ENCODE measurements at regions not wholly inside any gene's neighbourhood (a gene's known extent, or its start where the extent isn't known, plus 50 kb on each side); places are given as distances from the start of the nearest gene placed in this dataset.

- ChIA-PET POLR2A (no interaction called here), CTCF (interaction anchor here (1.2 kb wide), 1 partner anchor 12 kb away, joined by 3 read pairs; no protein-coding TSS in a partner anchor)
- Histone ChIP-seq H3K9me3 (no peaks in the 10 kb centered on the region), H2AFZ (ENCODE audit: low read depth) (no peak overlapping the region), H3K9ac (no peak overlapping the region), H3K36me3 (replicated peaks in 1 of 2; ENCODE audit: control insufficient read depth in 1 of 2, insufficient read depth in 2 of 2, low read length in 1 of 2) (no peaks in the 10 kb centered on the region), H4K20me1 (ENCODE audit: insufficient read depth) (no peaks in the 10 kb centered on the region), H3K4me1 (ENCODE audit: control insufficient read depth in 1 of 2, insufficient read depth in 2 of 2, low read depth in 1 of 2, low read length in 1 of 2) (peaks cover 0 to 6% of the 10 kb centered on the region in 2 experiments; a peak in 2 of 4 replicates), H3K79me2 (ENCODE audit: insufficient read depth) (no peaks in the 10 kb centered on the region), H3K9me2 (no peaks in the 10 kb centered on the region), H3K27ac (ENCODE audit: low read depth in 2 of 2, low read length in 1 of 2) (no peak overlapping the region; a peak in 2 of 4 replicates), H3K4me2 (no peak overlapping the region), H3K4me3 (ENCODE audit: low read depth in 2 of 2, low read length in 1 of 2) (no peak overlapping the region), H3F3A (replicated peaks; ENCODE audit: insufficient read depth) (no peaks in the 10 kb centered on the region), H3K27me3 (ENCODE audit: insufficient read depth) (no peaks in the 10 kb centered on the region)
- TF ChIP-seq JUND (IDR thresholded peaks at IDR 0.05) (no peak), FOSL2 (IDR thresholded peaks at IDR 0.05; ENCODE audit: borderline replicate concordance, low read depth) (no peak), REST (IDR thresholded peaks at IDR 0.05; ENCODE audit: low read depth, low read length) (no peak), NFIC (IDR thresholded peaks at IDR 0.05; ENCODE audit: borderline replicate concordance) (no peak), RXRA (IDR thresholded peaks at IDR 0.05; ENCODE audit: borderline replicate concordance, low read depth) (no peak), RAD21 (IDR thresholded peaks at IDR 0.05; ENCODE audit: low read length) (no peak), TAF1 (IDR thresholded peaks at IDR 0.05; ENCODE audit: borderline replicate concordance, low read depth, low read length) (no peak), MXI1 (IDR thresholded peaks at IDR 0.05; ENCODE audit: low read depth, low read length) (no peak), CHD2 (IDR thresholded peaks at IDR 0.05; ENCODE audit: low read length, partially characterized antibody) (no peak), NRF1 (IDR thresholded peaks at IDR 0.05; ENCODE audit: low read depth, low read length) (no peak), RFX5 (IDR thresholded peaks at IDR 0.05; ENCODE audit: low read length) (no peak), SIN3A (IDR thresholded peaks at IDR 0.05; ENCODE audit: borderline replicate concordance, low read depth, low read length) (no peak), CTCF (IDR thresholded peaks at IDR 0.05) (no peak), TEAD4 (IDR thresholded peaks at IDR 0.05; ENCODE audit: borderline replicate concordance, insufficient read depth) (no peak)
- TF ChIP-seq, protein P1, sequence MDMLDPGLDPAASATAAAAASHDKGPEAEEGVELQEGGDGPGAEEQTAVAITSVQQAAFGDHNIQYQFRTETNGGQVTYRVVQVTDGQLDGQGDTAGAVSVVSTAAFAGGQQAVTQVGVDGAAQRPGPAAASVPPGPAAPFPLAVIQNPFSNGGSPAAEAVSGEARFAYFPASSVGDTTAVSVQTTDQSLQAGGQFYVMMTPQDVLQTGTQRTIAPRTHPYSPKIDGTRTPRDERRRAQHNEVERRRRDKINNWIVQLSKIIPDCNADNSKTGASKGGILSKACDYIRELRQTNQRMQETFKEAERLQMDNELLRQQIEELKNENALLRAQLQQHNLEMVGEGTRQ (IDR thresholded peaks at IDR 0.05; ENCODE audit: borderline replicate concordance, low read depth, low read length) = no peak
- TF ChIP-seq, protein P2, sequence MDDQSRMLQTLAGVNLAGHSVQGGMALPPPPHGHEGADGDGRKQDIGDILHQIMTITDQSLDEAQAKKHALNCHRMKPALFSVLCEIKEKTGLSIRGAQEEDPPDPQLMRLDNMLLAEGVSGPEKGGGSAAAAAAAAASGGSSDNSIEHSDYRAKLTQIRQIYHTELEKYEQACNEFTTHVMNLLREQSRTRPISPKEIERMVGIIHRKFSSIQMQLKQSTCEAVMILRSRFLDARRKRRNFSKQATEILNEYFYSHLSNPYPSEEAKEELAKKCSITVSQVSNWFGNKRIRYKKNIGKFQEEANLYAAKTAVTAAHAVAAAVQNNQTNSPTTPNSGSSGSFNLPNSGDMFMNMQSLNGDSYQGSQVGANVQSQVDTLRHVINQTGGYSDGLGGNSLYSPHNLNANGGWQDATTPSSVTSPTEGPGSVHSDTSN (IDR thresholded peaks at IDR 0.05) = no peak
- WGBS (ENCODE audit: low lambda C conversion rate) = 67% methylated on average over 6 of the region's 6 CpGs
- DNase-seq = no peak
These were observed 506.4 kb upstream of the ADAMTS9 start for GRCh38 chr3:65194047-65194714.
